Stimulated activated naive CD4-positive, alpha-beta T cell (primary cell): ENCODE measurements at regions not wholly inside any gene's neighbourhood (a gene's known extent, or its start where the extent isn't known, plus 50 kb on each side); places are given as distances from the start of the nearest gene placed in this dataset.

ENCODE experiments used
- DNase-seq, 6 experiments: peaks; one replicate each; lab custom pipeline; 2025; lab: John Stamatoyannopoulos, UW

DNA sequence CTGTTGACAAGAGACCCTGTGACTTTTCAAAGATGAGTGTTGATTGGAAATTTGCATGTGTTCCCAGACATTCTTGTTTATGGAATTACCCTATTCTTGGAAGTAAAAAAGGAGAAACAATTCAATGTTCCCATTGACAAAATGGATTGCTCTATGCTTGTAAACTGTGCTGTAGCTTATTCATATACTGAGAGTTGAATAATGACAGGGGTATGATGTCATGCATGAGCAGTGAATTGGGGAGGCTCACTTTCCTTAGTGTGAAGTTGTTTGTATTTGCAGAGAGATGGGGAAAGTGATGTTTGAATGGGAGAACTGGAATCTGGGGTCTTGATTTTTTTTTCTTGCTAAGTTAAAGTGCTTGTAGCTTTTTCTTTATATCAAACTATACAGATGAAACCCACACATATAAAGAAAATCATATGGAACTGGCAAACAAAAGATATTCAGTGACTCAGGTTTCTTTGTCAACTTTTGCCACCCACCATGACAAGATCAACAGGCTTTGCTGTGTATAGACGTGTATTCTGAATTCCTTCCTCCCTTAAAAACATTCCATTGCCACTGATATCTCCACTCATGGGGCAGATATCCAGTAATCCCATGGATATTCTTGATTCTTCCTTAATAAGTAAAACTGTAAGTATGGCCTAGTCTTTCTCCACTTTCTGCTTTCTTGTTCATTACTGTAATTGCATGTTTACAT is 97.8 kb upstream of the JAG1 start:
- no peak for DNase-seq

DNA sequence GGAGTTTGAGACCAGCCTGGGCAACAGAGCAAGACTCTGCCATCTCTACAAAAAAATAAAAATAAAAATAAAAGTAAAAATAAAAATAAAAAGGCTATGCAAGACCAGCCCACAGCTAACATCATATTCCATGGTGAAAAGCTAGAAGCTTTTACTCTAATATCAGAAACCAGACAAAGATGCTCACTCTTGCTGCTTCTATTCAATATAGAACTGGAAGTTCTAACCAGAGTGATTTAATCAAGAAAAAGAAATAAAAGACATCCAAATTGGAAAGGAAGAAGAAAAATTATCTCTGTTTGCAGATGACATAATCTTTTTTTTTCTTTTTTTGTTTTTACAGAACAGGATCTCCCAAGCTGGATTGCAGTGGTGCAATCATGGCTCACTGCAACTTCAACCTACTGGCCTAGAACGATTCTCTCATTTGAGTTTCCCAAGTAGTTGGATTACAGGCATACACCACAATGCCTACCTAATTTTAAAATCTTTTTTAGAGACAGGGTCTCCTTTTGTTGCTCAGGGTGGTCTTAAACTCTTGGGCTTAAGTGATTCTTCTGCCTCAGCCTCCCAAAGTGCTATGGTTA is 100.7 kb upstream of the JAG1 start:
- DNase-seq: no peak

DNA sequence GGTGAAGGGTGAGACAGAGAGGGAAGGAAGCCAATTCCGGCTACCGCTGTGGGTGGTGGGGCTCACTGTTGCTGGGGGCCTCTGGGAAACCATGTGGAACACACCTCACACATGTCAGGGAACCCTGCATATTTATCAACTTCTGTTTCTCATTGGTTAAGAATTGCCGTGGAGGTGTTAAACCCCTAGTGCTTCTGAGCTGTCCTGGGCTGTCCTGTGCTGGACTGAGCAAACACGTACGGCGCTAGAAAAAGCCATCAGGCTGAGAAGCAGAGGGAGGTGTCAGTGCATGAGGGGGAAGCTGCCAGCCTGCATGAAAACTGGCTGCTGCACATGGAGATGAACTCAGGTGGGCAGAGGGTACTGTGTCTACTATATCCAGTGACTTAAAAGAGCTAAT is 103.9 kb upstream of the JAG1 start:
- DNase-seq: no peak

DNA sequence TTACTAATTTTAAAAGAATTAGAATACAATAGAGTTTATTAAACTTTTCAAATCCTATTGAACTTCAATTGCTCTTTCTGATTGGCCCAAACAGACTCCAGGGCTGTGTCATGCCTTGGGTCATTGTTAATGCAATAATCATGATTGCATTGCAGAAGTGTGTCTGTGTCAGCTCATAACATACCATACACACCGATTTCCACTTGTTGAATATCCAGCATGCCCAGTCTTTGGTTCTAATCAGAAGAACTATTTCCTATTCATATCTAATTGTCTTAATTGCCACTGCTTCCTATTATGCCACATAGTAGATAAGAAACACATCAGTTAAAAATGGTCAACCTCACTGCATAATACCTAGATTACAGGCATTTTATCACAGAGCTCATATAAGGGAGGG is 106.1 kb upstream of the JAG1 start:
- DNase-seq: no peak

DNA sequence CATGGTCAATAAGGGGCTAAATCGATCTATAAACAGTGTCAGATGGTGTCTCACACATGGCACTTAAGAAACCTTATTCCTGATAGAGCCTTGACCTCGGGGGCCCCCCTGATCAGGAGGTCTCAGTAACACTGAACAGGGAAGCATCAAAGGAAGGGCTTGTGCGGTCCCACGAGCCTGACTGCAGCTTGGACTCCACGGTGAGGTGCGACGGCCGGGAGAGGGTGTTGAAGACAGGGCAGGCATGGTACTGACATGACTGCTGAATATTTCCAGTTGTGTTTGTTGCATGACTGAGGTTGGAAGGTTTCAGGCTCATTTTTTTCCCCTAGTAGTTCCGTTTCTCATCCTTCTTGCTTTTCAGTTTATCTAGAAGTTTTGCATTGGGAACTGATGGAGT is 107.1 kb upstream of the JAG1 start:
- DNase-seq: no peak

DNA sequence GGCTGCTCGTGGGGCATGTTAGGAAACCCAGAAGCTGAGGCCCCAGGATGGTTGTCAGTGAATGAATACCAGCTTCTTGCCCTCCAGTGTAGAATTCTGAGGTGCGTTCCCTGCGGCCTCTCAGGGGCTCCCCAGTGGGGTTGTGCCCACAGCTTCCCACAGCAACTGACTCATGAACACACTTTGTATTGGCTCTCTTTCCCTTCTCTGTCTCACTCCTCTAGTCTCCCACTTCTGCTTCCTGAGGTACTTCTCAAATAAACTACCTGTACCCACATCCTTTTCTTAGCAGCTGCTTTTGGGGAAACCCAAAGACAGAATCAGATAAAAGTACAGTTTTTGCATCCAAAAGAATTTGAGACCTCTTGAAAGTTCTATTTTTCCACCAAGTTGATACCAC is 107.7 kb upstream of the JAG1 start:
- no peak for DNase-seq

DNA sequence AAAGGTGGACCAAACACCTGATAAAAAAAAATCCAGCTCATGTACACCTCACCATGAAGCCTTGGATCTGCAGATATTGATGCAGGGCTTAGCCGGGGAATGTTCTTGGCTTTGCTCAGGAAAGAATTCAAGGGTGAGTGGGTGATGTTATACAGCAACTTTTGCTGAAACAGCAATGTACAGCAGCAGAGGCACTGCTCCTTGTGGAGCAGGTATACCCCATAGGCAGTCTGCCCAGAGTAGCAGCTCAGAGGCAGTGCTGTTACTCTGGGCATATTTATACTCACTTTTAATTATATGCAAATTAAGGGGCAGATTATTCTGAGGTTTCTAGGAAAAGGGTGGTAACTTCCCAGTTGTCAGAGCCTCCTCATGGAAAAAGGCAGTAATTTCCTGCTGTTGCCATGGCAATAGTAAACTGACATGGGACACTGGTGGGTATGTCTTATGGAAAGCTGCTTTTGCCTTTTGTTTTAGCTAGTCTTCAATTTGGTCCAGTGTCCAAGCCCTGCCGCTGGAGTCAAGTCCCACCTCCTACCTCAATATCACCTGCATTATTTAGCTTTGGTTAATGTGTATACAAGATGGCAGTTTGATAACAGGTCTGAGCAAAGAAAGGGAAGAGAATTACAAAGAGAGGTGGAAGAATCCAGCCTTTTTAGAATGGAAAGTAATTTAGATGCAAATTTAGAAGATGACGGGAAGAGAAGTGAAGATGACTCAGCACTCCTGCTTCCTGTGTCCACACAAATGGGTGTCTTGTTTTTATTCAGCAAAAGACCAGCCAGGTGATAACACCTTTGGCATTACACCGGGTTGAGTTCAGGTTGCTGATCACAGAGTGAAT is 110.1 kb upstream of the JAG1 start:
- DNase-seq: no peak

DNA sequence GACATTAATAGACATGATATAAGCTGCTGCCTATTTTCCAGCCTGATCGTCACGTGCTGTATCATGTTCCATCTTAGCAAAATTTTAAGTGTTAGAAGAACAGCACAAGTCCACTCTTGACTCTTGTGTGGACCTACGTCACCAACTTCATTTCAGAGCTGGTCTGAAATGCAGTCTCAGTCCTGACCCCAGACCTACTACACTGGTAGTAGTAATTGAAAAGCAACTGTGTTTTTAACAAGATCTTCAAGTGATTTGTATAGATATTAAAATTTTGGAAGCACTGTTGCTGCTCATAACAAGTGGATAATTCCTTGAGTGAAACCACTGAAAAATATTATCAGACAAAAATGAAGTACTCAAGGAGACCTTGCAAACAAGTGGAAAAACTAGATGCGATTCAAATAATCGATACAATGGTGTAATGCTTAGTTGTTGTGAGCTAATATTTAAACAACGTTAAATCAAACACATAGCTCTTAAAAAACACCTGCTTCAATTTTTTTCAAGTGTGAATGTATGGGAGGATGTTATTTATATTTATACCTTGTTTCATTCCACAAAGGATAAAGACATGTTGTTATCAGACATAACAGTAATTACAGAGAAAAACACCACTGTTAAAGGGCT is 110.9 kb upstream of the JAG1 start:
- no peak for DNase-seq

DNA sequence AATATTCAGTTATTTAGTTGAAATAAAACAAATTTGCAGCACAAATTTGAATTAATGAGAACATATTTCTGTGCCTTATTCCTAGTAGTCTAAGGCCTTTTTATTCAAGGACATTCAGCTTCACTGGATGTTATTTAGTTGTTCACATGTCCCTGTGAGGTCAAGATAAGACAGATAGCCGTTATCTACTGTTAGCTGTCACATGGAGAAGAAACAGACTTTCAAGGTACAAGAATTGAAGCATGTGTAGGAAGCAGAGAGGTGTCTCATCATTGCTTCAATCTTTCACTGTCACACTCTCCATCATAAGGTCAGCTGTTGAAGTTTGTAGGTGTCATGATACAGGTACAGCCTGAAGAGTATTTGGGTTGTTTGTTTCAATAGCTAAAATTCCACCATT is 112.9 kb upstream of the JAG1 start:
- DNase-seq: no peak

DNA sequence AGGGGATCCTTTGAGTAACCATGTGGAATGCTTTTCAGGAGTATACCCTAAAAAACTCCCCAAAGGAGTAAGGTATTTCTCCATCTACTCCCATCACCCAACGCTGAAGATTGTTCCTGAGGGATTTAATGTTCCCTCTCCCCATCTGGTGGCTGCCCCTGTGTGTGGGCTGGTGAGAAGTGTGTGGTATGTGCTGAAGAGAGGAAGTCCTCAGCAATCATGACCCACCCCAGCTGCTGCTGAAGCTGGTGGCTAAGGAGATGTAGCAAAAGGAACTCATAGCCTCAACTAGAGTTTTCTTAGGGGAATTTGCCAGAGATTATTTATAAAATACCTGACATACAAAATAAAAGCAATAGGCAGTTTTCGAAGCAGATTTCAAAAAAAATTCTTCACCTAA is 114.3 kb upstream of the JAG1 start:
- DNase-seq: no peak

DNA sequence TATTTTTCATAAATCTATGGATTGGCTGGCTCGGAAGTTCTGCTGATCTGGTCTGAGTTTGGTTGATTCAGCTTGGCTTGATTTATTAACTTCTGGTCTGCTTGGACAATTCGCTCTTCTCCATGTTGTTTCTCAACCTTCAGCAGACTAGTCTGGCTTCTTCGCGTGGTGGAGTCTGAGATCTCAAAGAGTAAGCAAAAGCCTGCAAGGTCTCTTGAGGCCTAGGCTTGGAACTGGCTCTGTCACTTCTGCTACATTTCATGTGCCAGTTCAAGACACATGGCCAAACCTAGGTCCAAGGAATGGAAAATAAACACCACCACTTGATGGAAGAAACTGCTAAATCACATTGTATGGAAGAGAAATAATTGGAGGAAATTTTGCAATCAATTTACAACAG is 115.1 kb upstream of the JAG1 start:
- no peak for DNase-seq

DNA sequence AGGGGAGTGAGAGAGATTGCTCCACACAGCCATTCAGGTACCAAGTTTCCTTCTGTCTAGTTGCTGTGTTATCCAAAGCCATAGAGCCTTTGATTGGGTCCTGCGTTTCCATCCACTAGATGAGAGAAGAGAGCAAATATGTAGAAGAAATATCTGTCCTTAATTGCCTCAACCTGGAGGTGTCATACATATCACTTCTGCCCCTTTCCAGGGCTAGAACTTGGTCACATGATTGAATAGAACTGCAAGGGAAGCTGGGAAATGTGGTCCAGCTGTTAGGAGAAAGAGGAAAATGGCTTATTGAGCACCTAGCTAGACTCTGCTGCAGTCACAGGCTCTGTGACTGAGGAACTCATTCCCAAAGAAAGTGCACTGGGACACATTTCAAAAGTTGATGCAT is 115.6 kb upstream of the JAG1 start:
- no peak for DNase-seq

DNA sequence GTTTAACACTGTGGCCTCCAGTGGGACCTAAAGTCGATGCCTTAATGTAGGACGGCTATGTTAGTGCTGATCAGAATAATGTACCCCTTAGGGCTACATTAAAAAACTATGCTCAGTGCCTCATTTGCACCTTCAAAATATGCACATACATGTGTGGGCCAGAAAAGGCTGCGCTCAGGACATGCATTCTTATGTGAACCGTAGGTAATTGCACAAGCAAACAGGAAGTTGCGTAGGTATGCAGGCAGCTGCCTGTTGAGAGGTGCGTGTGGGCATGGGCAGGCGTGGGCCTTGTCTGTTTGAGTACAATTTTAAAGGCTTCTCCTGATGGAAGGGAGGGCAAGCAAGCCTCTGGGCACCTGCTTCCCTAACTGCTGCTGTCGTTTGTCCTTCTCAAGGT is 116.2 kb upstream of the JAG1 start:
- DNase-seq: no peak

DNA sequence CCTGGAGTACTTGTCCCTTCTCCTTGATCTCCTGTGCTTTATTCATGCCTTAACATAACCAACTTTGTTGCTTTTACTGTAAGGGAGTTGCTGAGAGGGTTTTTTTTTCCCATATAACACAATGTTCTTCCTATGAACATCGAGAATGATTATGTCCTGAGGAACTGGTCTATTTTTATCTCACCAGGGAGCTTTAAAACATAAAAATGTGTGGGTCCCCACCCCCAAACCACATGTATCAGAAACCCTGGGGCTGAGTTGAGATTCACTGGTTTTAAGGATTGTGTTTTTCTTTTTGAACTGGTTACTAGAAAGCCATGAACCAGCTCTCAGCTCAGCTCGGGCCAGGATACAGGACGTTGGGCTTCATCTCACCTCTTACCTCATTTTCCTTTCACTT is 118.5 kb upstream of the JAG1 start:
- no peak for DNase-seq

DNA sequence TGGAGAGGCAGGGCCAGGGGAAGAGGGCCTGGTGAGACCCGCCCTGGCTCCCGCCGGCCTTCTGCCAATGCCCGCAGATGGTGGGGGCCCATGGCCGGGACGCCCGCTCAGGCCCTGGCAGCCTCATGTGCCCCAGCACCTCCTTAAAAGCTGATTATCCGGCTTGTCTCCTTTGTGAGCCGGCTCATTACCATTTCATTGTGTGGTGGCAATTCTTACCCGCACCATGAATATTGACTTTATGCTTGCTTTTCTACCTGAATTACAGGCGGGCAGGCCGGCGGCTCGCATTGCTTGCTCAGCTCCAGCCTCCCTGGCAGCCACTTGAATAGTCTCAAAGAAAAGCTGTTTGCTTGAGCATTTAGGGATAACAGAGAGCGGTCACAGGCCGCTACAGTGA is 120.0 kb upstream of the JAG1 start:
- DNase-seq: no peak

DNA sequence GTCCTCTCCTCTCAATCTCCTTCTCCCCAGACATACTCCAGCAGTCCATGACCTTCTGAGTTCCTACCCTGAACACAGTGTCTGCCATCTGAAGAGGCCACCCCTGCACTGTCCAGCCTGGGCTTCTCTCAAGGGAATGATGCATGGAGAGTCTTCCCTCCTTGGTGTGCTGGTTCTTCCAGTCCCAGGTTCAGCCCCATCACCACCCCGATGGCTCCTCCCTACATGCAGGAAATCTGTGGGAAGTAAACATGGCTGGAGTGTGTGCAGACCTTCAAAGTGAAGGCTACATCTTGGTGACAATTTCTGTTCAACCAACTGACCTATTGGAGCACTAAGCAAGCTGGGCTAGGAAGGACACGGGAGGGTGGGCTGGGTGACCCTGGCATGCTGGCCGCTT is 121.0 kb upstream of the JAG1 start:
- no peak for DNase-seq

DNA sequence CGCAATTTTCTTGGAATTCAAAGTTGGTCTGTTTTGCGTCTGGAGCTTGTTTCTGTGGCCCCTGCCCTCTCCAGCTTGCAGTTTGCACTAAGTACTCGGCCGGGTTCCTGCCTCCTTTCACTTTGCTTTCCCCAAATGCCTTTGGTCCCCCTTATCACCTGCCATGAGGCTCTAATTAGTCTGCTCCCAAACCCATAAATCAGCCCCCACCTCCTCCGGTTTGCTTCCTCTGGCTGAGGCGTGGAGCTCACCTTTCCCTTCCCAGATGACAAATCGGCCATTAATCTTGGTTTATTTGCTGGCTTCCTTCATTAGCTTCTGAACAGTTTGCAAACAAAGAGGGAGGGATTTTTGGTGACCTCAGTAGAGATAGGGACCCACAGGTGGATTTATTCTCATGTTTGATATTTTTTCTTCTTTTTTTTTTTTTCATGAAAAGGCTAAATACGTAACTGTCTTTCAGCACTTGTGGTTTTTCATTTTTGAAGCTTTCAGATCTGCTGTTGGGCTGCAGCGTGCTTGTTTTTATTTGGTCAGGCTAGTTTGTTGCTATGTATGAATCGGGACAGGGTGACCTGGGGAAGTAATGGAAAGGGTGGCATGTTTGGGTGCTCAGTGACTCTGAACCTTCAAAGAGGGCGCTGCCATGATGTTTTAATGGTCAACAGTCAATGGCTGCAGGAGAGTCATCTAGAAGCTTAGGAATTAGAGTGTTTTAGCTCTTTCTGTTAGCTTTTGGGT is 121.7 kb upstream of the JAG1 start:
- DNase-seq: no peak

DNA sequence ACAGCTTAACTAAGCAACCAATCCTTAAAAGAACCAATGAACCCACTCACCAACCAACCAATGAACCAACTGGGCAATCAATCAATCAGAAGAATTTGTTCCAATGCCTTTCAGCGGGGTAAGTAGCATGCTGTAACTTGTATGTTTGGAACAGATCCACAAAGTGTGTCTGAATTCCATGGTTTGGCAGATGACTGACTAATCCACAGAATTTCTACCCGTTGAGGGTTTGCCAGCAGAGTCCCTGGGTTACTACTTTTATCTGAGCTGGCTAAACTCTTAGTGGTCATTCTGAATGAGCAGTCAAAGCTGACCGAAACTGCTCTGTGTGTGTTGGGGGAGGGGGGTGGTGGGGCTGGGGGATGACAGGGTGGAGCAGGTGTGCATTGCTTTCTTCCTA is 125.0 kb upstream of the JAG1 start:
- no peak for DNase-seq

DNA sequence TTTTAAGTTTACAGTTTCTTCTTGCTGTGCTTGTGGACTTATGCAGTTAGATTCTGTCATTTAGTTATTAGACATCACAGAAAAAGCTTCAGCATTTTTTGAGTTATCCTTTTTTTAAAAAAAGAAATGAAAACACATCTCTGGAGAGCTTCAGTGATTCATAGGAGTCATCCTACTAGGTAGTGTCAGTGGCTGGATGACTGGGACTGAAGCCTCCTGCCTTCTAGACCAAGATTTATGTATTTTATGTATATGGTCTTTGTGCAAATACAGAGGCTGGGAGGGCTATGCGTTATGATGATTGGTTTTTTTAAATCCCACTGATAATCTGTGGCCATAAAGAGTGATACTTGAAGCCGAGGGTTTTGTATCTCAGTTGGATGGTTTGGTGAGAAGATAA is 125.9 kb upstream of the JAG1 start:
- DNase-seq: no peak

DNA sequence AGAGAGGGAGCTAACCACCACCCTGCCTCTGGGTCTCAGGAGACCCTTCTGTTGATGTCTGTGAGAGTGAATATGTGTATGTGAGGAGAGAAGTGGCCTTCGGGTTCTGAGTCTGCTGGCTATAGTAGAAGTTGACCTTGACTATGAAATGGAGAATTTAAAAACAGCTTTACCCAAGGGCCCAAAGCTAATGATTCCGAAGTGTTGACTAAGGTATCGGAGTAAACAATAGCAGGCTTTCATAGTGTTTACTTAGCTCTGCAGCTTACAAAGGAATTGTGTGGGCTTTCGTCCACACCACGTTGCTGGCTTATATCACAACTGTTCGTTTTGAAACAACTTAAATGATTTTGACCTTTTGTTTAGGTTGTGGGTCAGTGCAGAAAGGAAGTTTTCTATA is 126.5 kb upstream of the JAG1 start:
- no peak for DNase-seq

DNA sequence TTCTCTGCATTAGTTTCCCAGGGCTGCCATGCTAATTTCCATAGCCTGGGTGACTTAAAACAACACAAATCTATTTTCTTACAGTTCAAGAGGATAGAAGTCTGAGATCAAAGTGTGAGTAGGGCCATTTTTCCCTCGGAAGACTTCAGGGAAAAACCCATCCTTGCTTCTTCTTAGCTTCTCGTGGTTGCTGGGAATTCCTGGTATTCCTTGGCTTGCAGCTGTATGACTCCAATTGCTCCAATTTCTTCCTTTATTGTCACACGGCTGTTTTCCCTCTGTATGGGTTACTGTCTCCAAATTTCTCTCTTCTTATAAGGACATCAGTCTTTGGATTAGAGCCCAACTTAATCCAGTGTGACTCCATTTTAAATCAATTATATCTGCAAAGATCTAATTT is 128.4 kb upstream of the JAG1 start:
- DNase-seq: no peak

DNA sequence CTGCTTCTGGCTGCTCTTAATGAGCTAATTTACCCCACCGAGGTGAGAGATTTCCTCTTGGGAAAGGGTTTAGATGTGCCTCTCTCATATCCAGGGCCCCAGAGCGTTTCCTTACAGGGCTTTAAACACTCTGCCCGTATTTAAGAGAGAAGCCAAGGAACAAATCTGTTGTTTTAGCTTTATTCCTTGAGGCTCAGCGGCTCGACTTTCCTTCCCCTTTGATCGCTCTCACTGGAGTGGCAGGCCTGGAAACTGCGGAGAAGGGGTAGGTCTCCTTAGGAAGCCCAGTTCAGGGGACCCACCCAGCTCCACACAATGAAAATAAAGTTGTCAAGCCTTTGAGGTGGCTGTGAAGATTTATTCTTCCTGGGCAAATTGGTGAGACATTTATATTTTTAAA is 132.0 kb upstream of the JAG1 start:
- no peak for DNase-seq
